HepG2 (cell line): ENCODE measurements at regions not wholly inside any gene's neighbourhood (a gene's known extent, or its start where the extent isn't known, plus 50 kb on each side); places are given as distances from the start of the nearest gene placed in this dataset.

Source experiments
- CAMTA2 ChIP-seq: sonication (generic); formaldehyde crosslinking; IDR thresholded peaks from 2 replicates; pipeline ENCODE4 v1.4.0; 2020; ENCODE audit warnings: mild to moderate bottlenecking, missing genetic modification reagents, borderline replicate concordance
- CC2D1A ChIP-seq: sonication (generic); formaldehyde crosslinking; IDR thresholded peaks from 2 replicates; pipeline ENCODE4 v1.8.1; 2023; ENCODE audit warnings: mild to moderate bottlenecking, missing genetic modification reagents
- GABPA ChIP-seq, 2 experiments: IDR thresholded peaks; 2 replicates each; pipeline ENCODE4 v1.6.1; 2011 to 2016; ENCODE audit warnings: low read depth in 2 of 2, low read length in 1 of 2, missing biosample characterization in 1 of 2, missing genetic modification characterization in 1 of 2
- GTF2F1 ChIP-seq: fragments of 150-350 bp; IDR thresholded peaks from 2 replicates; pipeline ENCODE4 v1.6.1; 2014; ENCODE audit warnings: low read length
- JUND ChIP-seq: sonication (generic); formaldehyde crosslinking; IDR thresholded peaks from 2 replicates; pipeline ENCODE4 v1.8.0; 2022; ENCODE audit warnings: mild to moderate bottlenecking, missing genetic modification reagents
- NBN ChIP-seq: fragments of 450-650 bp; conservative IDR thresholded peaks from 2 replicates; pipeline ENCODE4 v1.6.1; 2017
- POLR2A ChIP-seq, 2 experiments: IDR thresholded peaks; 2 replicates each; pipeline ENCODE4 v1.6.1; 2011; ENCODE audit warnings: low read depth in 2 of 2, low read length in 2 of 2, mild to moderate bottlenecking in 1 of 2, moderate library complexity in 1 of 2; ENCODE audit not compliant: insufficient read depth in 1 of 2
- TF ChIP-seq, protein P1 (sequence below): sonication (generic); formaldehyde crosslinking; IDR thresholded peaks from 2 replicates; pipeline ENCODE4 v1.5.0; 2020; ENCODE audit warnings: mild to moderate bottlenecking, missing genetic modification reagents, moderate library complexity
- TF ChIP-seq, protein P2 (sequence below): sonication (generic); formaldehyde crosslinking; IDR thresholded peaks from 2 replicates; pipeline ENCODE4 v1.4.0; 2020; ENCODE audit warnings: missing genetic modification reagents

DNA sequence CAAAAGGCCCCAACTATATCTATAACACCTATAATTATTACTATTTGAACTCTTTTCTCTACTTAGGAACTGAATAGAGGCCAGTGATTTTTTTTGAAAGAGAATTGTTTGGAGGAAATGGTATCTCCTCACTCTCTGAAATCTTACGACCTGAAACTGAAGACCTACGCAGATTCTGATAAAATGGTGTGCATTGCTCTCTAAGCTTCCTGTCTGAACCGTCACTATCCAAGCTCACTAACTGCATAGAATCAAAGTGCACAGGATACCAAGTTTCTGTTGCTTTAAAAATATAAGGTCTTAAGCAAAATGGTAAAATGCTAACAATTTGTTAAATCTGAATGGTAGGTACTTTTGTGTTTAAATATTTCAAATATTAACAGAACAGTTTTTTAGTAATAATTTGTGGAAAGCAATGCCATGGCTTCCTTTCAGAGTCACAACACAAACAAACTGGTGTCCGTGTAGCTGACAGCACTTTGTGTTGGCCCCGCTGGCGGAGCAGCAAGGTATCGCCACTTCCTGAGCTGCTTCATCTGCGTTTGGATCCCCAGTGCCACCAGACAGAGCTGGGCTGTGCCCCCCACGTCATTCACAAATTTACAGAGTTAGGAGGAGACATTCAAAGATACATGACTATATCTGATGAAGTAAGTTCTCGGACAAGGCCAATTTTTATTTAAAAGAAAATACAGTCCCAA is 313.9 kb downstream of the FBXW7 start:
- TF ChIP-seq POLR2A (IDR thresholded peaks at IDR 0.05; ENCODE audit: insufficient read depth in 1 of 2, low read depth in 2 of 2, low read length in 2 of 2) (no peak), GTF2F1 (no peak), GABPA (IDR thresholded peaks at IDR 0.05; ENCODE audit: low read depth, low read length) (no peak), GABPA (CRISPR knock-in tag; IDR thresholded peaks at IDR 0.05; ENCODE audit: low read depth) (no peak), NBN (no peak), JUND (CRISPR knock-in tag) (no peak), CAMTA2 (CRISPR knock-in tag) (no peak), CC2D1A (CRISPR knock-in tag) (no peak)
- TF ChIP-seq, protein P1, sequence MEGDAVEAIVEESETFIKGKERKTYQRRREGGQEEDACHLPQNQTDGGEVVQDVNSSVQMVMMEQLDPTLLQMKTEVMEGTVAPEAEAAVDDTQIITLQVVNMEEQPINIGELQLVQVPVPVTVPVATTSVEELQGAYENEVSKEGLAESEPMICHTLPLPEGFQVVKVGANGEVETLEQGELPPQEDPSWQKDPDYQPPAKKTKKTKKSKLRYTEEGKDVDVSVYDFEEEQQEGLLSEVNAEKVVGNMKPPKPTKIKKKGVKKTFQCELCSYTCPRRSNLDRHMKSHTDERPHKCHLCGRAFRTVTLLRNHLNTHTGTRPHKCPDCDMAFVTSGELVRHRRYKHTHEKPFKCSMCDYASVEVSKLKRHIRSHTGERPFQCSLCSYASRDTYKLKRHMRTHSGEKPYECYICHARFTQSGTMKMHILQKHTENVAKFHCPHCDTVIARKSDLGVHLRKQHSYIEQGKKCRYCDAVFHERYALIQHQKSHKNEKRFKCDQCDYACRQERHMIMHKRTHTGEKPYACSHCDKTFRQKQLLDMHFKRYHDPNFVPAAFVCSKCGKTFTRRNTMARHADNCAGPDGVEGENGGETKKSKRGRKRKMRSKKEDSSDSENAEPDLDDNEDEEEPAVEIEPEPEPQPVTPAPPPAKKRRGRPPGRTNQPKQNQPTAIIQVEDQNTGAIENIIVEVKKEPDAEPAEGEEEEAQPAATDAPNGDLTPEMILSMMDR (CRISPR knock-in tag): no peak
- TF ChIP-seq, protein P2, sequence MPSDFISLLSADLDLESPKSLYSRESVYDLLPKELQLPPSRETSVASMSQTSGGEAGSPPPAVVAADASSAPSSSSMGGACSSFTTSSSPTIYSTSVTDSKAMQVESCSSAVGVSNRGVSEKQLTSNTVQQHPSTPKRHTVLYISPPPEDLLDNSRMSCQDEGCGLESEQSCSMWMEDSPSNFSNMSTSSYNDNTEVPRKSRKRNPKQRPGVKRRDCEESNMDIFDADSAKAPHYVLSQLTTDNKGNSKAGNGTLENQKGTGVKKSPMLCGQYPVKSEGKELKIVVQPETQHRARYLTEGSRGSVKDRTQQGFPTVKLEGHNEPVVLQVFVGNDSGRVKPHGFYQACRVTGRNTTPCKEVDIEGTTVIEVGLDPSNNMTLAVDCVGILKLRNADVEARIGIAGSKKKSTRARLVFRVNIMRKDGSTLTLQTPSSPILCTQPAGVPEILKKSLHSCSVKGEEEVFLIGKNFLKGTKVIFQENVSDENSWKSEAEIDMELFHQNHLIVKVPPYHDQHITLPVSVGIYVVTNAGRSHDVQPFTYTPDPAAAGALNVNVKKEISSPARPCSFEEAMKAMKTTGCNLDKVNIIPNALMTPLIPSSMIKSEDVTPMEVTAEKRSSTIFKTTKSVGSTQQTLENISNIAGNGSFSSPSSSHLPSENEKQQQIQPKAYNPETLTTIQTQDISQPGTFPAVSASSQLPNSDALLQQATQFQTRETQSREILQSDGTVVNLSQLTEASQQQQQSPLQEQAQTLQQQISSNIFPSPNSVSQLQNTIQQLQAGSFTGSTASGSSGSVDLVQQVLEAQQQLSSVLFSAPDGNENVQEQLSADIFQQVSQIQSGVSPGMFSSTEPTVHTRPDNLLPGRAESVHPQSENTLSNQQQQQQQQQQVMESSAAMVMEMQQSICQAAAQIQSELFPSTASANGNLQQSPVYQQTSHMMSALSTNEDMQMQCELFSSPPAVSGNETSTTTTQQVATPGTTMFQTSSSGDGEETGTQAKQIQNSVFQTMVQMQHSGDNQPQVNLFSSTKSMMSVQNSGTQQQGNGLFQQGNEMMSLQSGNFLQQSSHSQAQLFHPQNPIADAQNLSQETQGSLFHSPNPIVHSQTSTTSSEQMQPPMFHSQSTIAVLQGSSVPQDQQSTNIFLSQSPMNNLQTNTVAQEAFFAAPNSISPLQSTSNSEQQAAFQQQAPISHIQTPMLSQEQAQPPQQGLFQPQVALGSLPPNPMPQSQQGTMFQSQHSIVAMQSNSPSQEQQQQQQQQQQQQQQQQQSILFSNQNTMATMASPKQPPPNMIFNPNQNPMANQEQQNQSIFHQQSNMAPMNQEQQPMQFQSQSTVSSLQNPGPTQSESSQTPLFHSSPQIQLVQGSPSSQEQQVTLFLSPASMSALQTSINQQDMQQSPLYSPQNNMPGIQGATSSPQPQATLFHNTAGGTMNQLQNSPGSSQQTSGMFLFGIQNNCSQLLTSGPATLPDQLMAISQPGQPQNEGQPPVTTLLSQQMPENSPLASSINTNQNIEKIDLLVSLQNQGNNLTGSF (CRISPR knock-in tag): no peak
